ENCODE measurements at regions not wholly inside any gene's neighbourhood (a gene's known extent, or its start where the extent isn't known, plus 50 kb on each side); places are given as distances from the start of the nearest gene placed in this dataset.

- intact Hi-C loops (cut with DNase I; ENCODE audit: low total_unique reads) = no loop called here
- in situ Hi-C loops (cut with MboI; ENCODE audit: low sequenced_read_pairs in 4 of 4) = no loop called here
- Histone ChIP-seq H3K27ac (no peak overlapping the region), H3K4me3 (no peak overlapping the region), H3K36me3 (no peaks in the 10 kb centered on the region), H3K9me3 (peaks cover 0 to 6% (median 0%) of the 10 kb centered on the region in 3 donors), H3K27me3 (no peaks in the 10 kb centered on the region), H3K4me1 (no peaks in the 10 kb centered on the region)
- no peak for ATAC-seq
- no peak for TF ChIP-seq POLR2A (IDR thresholded peaks at IDR 0.05)
- TF ChIP-seq CTCF (IDR thresholded peaks at IDR 0.05 in 4 of 5, conservative IDR thresholded peaks at IDR 0.05 in 1 of 5) = no peak
- no peak for DNase-seq
Observed at GRCh38 chr10:94083662-94084265, 90.0 kb downstream of the PLCE1 start.

- no peaks in the 10 kb centered on the region for H3K36me3 ChIP-seq
- no peak for ATAC-seq
- H3K4me3 ChIP-seq = no peak overlapping the region
- TF ChIP-seq POLR2A (IDR thresholded peaks at IDR 0.05) = no peak
- no peak for TF ChIP-seq CTCF (IDR thresholded peaks at IDR 0.05 in 4 of 5, conservative IDR thresholded peaks at IDR 0.05 in 1 of 5)
- no peak overlapping the region for H3K27ac ChIP-seq
- H3K4me1 ChIP-seq = no peaks in the 10 kb centered on the region
- intact Hi-C loops (cut with DNase I; ENCODE audit: low total_unique reads) (no loop called here), in situ Hi-C loops (cut with MboI; ENCODE audit: low sequenced_read_pairs in 4 of 4) (no loop called here)
- no peak for DNase-seq
- peaks cover 0 to 6% (median 0%) of the 10 kb centered on the region in 3 donors for H3K9me3 ChIP-seq
- no peaks in the 10 kb centered on the region for H3K27me3 ChIP-seq
Observed at GRCh38 chr10:94084344-94084743, 90.6 kb downstream of the PLCE1 start.

DNA sequence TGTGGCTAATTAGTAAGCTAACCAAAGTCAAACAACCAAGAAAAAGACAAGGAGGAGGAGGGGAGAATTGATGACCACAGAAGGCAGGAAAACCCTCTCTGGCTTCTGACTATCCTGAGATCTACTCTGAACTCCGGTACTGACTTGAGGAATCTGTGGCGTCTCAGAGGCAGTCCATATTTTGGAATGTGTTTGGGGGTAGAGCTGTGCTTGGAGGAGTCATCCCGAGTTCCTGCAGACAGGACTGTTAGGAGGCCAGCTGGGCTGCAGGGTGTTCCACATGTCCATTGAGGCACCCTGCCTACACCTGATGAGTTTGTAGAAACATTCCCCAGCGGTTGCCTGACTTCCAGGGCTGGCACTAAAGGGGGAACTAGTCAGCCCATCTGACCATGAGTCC lies 91.6 kb downstream of the PLCE1 start:
- H3K4me1 ChIP-seq = no peaks in the 10 kb centered on the region
- H3K4me3 ChIP-seq = no peak overlapping the region
- ATAC-seq = no peak
- H3K27me3 ChIP-seq = no peaks in the 10 kb centered on the region
- intact Hi-C loops (cut with DNase I; ENCODE audit: low total_unique reads) = no loop called here
- H3K9me3 ChIP-seq = peaks cover 0 to 6% (median 0%) of the 10 kb centered on the region in 3 donors
- no peak overlapping the region for H3K27ac ChIP-seq
- DNase-seq = no peak
- in situ Hi-C loops (cut with MboI; ENCODE audit: low sequenced_read_pairs in 4 of 4) = no loop called here
- TF ChIP-seq CTCF (IDR thresholded peaks at IDR 0.05 in 4 of 5, conservative IDR thresholded peaks at IDR 0.05 in 1 of 5) (no peak), POLR2A (IDR thresholded peaks at IDR 0.05) (no peak)
- H3K36me3 ChIP-seq = no peaks in the 10 kb centered on the region

- Histone ChIP-seq H3K27ac (no peak overlapping the region), H3K4me1 (no peaks in the 10 kb centered on the region), H3K4me3 (no peak overlapping the region), H3K27me3 (no peaks in the 10 kb centered on the region), H3K9me3 (peaks cover 0 to 6% (median 0%) of the 10 kb centered on the region in 3 donors), H3K36me3 (no peaks in the 10 kb centered on the region)
- ATAC-seq (no peak), DNase-seq (no peak)
- in situ Hi-C loops (cut with MboI; ENCODE audit: low sequenced_read_pairs in 4 of 4) (no loop called here), intact Hi-C loops (cut with DNase I; ENCODE audit: low total_unique reads) (no loop called here)
- TF ChIP-seq POLR2A (IDR thresholded peaks at IDR 0.05) (no peak), CTCF (IDR thresholded peaks at IDR 0.05 in 4 of 5, conservative IDR thresholded peaks at IDR 0.05 in 1 of 5) (no peak)
Observed at GRCh38 chr10:94085766-94086437, 92.2 kb downstream of the PLCE1 start.
